ENCODE measurements at regions not wholly inside any gene's neighbourhood (a gene's known extent, or its start where the extent isn't known, plus 50 kb on each side); places are given as distances from the start of the nearest gene placed in this dataset.

DNA sequence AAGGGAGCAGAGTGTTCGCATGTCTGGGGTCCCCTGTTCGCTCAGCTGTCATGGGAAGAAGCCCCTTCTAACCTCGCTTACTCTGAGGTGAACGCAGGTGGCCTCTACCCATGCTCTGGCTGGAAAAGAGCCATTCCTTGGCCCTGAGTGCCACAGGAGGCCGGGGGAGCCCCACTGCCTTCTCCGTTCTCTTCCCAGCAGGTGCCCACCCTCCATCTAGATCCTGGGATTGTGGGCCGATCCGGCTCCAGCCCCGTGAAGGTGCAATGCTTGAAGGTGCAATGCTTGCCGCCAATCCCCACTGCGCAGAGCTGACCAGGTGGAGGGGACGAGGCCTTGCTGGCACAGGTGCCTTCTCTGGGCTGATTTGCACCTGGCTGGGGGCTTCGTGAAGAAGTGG, 95.4 kb downstream of the MRPL36 start:
- POLR2A ChIA-PET (ENCODE audit: unreplicated experiment) = no interaction called here
- Histone ChIP-seq H3K27ac (ENCODE audit: low read length) (no peak overlapping the region), H3F3A (ENCODE audit: low read length, unreplicated experiment) (no peaks in the 10 kb centered on the region), H3K9me3 (ENCODE audit: low read length) (no peaks in the 10 kb centered on the region), H3K4me1 (ENCODE audit: insufficient read depth, low read length) (no peaks in the 10 kb centered on the region), H3K27me3 (ENCODE audit: low read length) (peaks cover 87% of the 10 kb centered on the region), H4K20me1 (ENCODE audit: low read length) (no peaks in the 10 kb centered on the region), H3K79me2 (ENCODE audit: low read length) (no peaks in the 10 kb centered on the region), H2AFZ (ENCODE audit: low read length) (no peak overlapping the region), H3K36me3 (ENCODE audit: low read depth, low read length) (no peaks in the 10 kb centered on the region), H3K4me2 (ENCODE audit: low read length) (no peak overlapping the region), H3K9me2 (replicated peaks; ENCODE audit: low read length) (no peaks in the 10 kb centered on the region), H3K4me3 (ENCODE audit: low read length) (no peak overlapping the region), H3K9ac (ENCODE audit: low read length) (no peak overlapping the region)
- CTCF ChIA-PET = no interaction called here
- no TSS peak for BruUV-seq (replicated peaks)
- DNase-seq (no peak), ATAC-seq (no peak)
- intact Hi-C loops (cut with micrococcal nuclease) = no loop called here
- TF ChIP-seq EZH2 (IDR thresholded peaks at IDR 0.05; ENCODE audit: low read length, unreplicated experiment) (no peak), EZH2phosphoT487 (IDR thresholded peaks at IDR 0.05; ENCODE audit: borderline replicate concordance, low read length) (no peak)
- TF ChIP-seq, protein P1, sequence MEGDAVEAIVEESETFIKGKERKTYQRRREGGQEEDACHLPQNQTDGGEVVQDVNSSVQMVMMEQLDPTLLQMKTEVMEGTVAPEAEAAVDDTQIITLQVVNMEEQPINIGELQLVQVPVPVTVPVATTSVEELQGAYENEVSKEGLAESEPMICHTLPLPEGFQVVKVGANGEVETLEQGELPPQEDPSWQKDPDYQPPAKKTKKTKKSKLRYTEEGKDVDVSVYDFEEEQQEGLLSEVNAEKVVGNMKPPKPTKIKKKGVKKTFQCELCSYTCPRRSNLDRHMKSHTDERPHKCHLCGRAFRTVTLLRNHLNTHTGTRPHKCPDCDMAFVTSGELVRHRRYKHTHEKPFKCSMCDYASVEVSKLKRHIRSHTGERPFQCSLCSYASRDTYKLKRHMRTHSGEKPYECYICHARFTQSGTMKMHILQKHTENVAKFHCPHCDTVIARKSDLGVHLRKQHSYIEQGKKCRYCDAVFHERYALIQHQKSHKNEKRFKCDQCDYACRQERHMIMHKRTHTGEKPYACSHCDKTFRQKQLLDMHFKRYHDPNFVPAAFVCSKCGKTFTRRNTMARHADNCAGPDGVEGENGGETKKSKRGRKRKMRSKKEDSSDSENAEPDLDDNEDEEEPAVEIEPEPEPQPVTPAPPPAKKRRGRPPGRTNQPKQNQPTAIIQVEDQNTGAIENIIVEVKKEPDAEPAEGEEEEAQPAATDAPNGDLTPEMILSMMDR (conservative IDR thresholded peaks at IDR 0.05; ENCODE audit: low read depth, low read length) = no peak

DNA sequence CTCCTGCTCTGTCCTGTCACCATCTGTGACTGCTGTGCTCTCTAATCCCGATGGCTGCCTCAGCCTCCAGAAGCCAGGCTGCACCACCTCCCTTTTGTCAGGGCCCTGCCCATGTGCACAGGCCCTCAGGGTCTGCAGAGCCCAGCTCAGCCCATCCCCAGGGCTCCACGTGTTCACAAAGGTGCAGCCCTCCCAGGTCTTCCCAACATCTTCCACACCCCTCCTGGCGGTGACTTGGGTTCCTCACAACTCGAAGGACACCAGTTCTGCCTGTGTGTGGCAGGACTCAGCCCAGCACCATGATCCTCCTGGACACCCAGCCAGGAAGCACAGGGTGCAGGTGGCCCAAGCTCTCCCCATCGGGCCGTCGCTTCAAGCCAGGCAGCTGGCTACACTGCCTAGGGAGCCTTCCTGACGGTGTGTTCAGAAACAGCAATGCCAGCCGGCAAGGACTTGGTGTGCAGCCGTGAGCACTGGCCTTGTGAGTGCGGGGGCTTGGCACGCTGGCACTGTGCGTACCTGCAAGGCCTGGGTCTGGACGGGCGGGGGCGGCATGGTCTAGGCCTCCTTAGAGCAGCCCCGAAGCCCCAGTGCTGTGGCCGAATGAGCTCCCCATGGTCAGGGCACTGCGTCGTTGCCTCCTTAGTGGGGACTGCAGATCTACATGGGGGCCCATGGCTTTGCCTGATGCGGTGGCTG, 96.1 kb downstream of the MRPL36 start:
- no peaks in the 10 kb centered on the region for H3K9me3 ChIP-seq (ENCODE audit: low read length)
- no peak overlapping the region for H3K4me2 ChIP-seq (ENCODE audit: low read length)
- H3K36me3 ChIP-seq (ENCODE audit: low read depth, low read length) = no peaks in the 10 kb centered on the region
- ChIA-PET POLR2A (ENCODE audit: unreplicated experiment) (no interaction called here), CTCF (no interaction called here)
- no TSS peak for BruUV-seq (replicated peaks)
- DNase-seq = no peak
- no peak overlapping the region for H3K9ac ChIP-seq (ENCODE audit: low read length)
- no peak overlapping the region for H3K27ac ChIP-seq (ENCODE audit: low read length)
- H4K20me1 ChIP-seq (ENCODE audit: low read length) = no peaks in the 10 kb centered on the region
- no peaks in the 10 kb centered on the region for H3F3A ChIP-seq (ENCODE audit: low read length, unreplicated experiment)
- H3K79me2 ChIP-seq (ENCODE audit: low read length) = no peaks in the 10 kb centered on the region
- no peaks in the 10 kb centered on the region for H3K9me2 ChIP-seq (replicated peaks; ENCODE audit: low read length)
- no peaks in the 10 kb centered on the region for H3K4me1 ChIP-seq (ENCODE audit: insufficient read depth, low read length)
- TF ChIP-seq EZH2 (IDR thresholded peaks at IDR 0.05; ENCODE audit: low read length, unreplicated experiment) (no peak), EZH2phosphoT487 (IDR thresholded peaks at IDR 0.05; ENCODE audit: borderline replicate concordance, low read length) (no peak)
- TF ChIP-seq, protein P1 (conservative IDR thresholded peaks at IDR 0.05; ENCODE audit: low read depth, low read length) = no peak
- no peak overlapping the region for H3K4me3 ChIP-seq (ENCODE audit: low read length)
- intact Hi-C loops (cut with micrococcal nuclease) = no loop called here
- no peak for ATAC-seq
- no peak overlapping the region for H2AFZ ChIP-seq (ENCODE audit: low read length)
- peaks cover 92% of the 10 kb centered on the region for H3K27me3 ChIP-seq (ENCODE audit: low read length)

DNA sequence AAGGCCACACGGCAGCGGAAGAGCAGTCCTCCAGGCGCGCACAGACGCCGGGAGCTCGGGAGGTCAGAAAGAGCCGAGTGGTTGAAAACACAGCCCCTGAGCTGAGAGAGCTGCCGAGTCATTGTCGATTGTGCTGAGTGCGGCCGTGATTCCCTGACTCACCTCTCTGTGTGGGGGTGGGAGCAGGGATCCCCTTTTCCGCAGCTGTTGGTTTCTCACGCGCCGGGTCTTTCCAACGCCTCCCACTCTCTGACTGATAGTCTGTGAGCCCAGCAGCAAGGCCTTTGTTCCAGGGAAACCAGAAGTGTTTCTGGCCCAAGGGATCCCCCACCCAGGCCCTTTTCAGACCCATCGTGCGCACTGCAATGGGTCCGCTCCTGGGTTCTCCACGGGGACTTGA, 97.3 kb downstream of the MRPL36 start:
- Histone ChIP-seq H3K4me2 (ENCODE audit: low read length) (no peak overlapping the region), H3K27me3 (ENCODE audit: low read length) (peaks cover 90% of the 10 kb centered on the region), H3F3A (ENCODE audit: low read length, unreplicated experiment) (no peaks in the 10 kb centered on the region), H2AFZ (ENCODE audit: low read length) (no peak overlapping the region), H3K27ac (ENCODE audit: low read length) (no peak overlapping the region), H3K79me2 (ENCODE audit: low read length) (no peaks in the 10 kb centered on the region), H3K9me2 (replicated peaks; ENCODE audit: low read length) (no peaks in the 10 kb centered on the region), H3K9ac (ENCODE audit: low read length) (no peak overlapping the region), H3K9me3 (ENCODE audit: low read length) (no peaks in the 10 kb centered on the region), H3K36me3 (ENCODE audit: low read depth, low read length) (no peaks in the 10 kb centered on the region), H3K4me1 (ENCODE audit: insufficient read depth, low read length) (no peaks in the 10 kb centered on the region), H4K20me1 (ENCODE audit: low read length) (no peaks in the 10 kb centered on the region), H3K4me3 (ENCODE audit: low read length) (no peak overlapping the region)
- ATAC-seq = no peak
- ChIA-PET POLR2A (ENCODE audit: unreplicated experiment) (no interaction called here), CTCF (no interaction called here)
- no peak for DNase-seq
- BruUV-seq (replicated peaks) = no TSS peak
- intact Hi-C loops (cut with micrococcal nuclease) = no loop called here
- TF ChIP-seq EZH2phosphoT487 (IDR thresholded peaks at IDR 0.05; ENCODE audit: borderline replicate concordance, low read length) (no peak), EZH2 (IDR thresholded peaks at IDR 0.05; ENCODE audit: low read length, unreplicated experiment) (no peak)
- TF ChIP-seq, protein P1 (conservative IDR thresholded peaks at IDR 0.05; ENCODE audit: low read depth, low read length) = no peak
